SU-DHL-6 (cell line): ENCODE measurements at regions not wholly inside any gene's neighbourhood (a gene's known extent, or its start where the extent isn't known, plus 50 kb on each side); places are given as distances from the start of the nearest gene placed in this dataset.
"Not testable (repeated sequence)": the region's sequence is repeated elsewhere in the genome, so short reads cannot be mapped to it uniquely, and the experiment has no call there.

Source experiments
- H2AFZ ChIP-seq: fragments of 200-600 bp; sonication (generic); 2 replicates; pipeline ENCODE4 v1.6.1; 2014; ENCODE audit warnings: low read depth, mild to moderate bottlenecking, moderate library complexity, mixed read lengths, antibody characterized with exemption, low read length; ENCODE audit not compliant: severe bottlenecking
- H3F3A ChIP-seq: fragments of 200-600 bp; shearing (Covaris generic); 2 replicates; pipeline ENCODE4 v1.6.0; 2016; ENCODE audit warnings: antibody characterized with exemption, mild to moderate bottlenecking; ENCODE audit not compliant: insufficient read depth
- H3K27ac ChIP-seq: fragments of 200-600 bp; sonication (generic); 2 replicates; pipeline ENCODE4 v1.5.1; 2016; ENCODE audit warnings: low read depth, mild to moderate bottlenecking, low read length, moderate library complexity, mixed read lengths
- H3K27me3 ChIP-seq: fragments of 200-600 bp; sonication (generic), shearing (Covaris generic); 2 replicates; pipeline ENCODE4 v1.6.0; 2014; ENCODE audit warnings: mild to moderate bottlenecking, low read length
- H3K36me3 ChIP-seq: fragments of 200-600 bp; sonication (generic); 2 replicates; pipeline ENCODE4 v1.6.1; 2014; ENCODE audit warnings: mild to moderate bottlenecking, low read length, mixed read lengths
- H3K4me2 ChIP-seq: fragments of 300-600, 200-600 bp; shearing (Covaris generic), sonication (generic); 2 replicates; pipeline ENCODE4 v1.6.0; 2014; ENCODE audit warnings: low read length, low read depth, mild to moderate bottlenecking; ENCODE audit not compliant: poor library complexity, severe bottlenecking
- H3K4me3 ChIP-seq: fragments of 200-600 bp; sonication (generic); 2 replicates; pipeline ENCODE4 v1.5.1; 2014; ENCODE audit warnings: antibody characterized with exemption, low read length, mild to moderate bottlenecking, mixed read lengths; ENCODE audit not compliant: insufficient read depth, poor library complexity, severe bottlenecking
- H3K79me2 ChIP-seq: fragments of 200-600 bp; sonication (generic); 2 replicates; pipeline ENCODE4 v1.6.1; 2014; ENCODE audit warnings: mild to moderate bottlenecking, low read length, moderate library complexity; ENCODE audit not compliant: insufficient read depth
- H3K9ac ChIP-seq: fragments of 200-600 bp; sonication (generic); 2 replicates; pipeline ENCODE4 v1.7.0; 2014; ENCODE audit warnings: mild to moderate bottlenecking, low read length
- H3K9me2 ChIP-seq: fragments of 200-600 bp; sonication (generic); replicated peaks from 2 replicates; pipeline ENCODE4 v1.6.1; 2014; ENCODE audit warnings: low read length; ENCODE audit not compliant: insufficient read depth
- H3K9me3 ChIP-seq: fragments of 200-600 bp; sonication (generic); 2 replicates; pipeline ENCODE4 v1.6.1; 2014; ENCODE audit warnings: low read length, mixed read lengths; ENCODE audit not compliant: insufficient read depth
- H4K20me1 ChIP-seq: fragments of 200-600 bp; sonication (generic); 2 replicates; pipeline ENCODE4 v1.6.1; 2014; ENCODE audit warnings: low read depth, mild to moderate bottlenecking, antibody characterized with exemption, low read length, moderate library complexity, mixed read lengths
- CTCF ChIP-seq: fragments of 200-600 bp; sonication (generic); IDR thresholded peaks from one replicate; pipeline ENCODE4 v1.5.1; 2017; ENCODE audit warnings: antibody characterized with exemption, mild to moderate bottlenecking, low read length, moderate library complexity; ENCODE audit not compliant: insufficient read depth, poor library complexity, severe bottlenecking
- EZH2phosphoT487 ChIP-seq: fragments of 200-600 bp; sonication (generic), shearing (Covaris generic); conservative IDR thresholded peaks from 2 replicates; pipeline ENCODE4 v1.6.1; 2018; ENCODE audit warnings: mild to moderate bottlenecking, antibody characterized with exemption, low read length, moderate library complexity, mixed read lengths

GRCh38 chr1:30525631-30525970 is 197.8 kb downstream of the MATN1 start:
- Histone ChIP-seq H2AFZ (no peak overlapping the region), H3K27me3 (no peaks in the 10 kb centered on the region), H3K27ac (no peak overlapping the region), H3K36me3 (no peaks in the 10 kb centered on the region), H3K9me2 (no peaks in the 10 kb centered on the region), H3K4me3 (no peak overlapping the region), H3F3A (no peaks in the 10 kb centered on the region), H3K4me2 (no peak overlapping the region), H3K9ac (no peak overlapping the region), H4K20me1 (no peaks in the 10 kb centered on the region), H3K79me2 (no peaks in the 10 kb centered on the region), H3K9me3 (no peaks in the 10 kb centered on the region)
- no peak for TF ChIP-seq CTCF
- TF ChIP-seq EZH2phosphoT487, result no peak

- Histone ChIP-seq H3K27ac (no peak overlapping the region), H3K9me3 (no peaks in the 10 kb centered on the region), H3K27me3 (no peaks in the 10 kb centered on the region), H3K4me3 (no peak overlapping the region), H4K20me1 (no peaks in the 10 kb centered on the region), H3K36me3 (no peaks in the 10 kb centered on the region), H3K9ac (no peak overlapping the region), H3K4me2 (no peak overlapping the region), H3K79me2 (no peaks in the 10 kb centered on the region), H3F3A (no peaks in the 10 kb centered on the region), H3K9me2 (no peaks in the 10 kb centered on the region), H2AFZ (no peak overlapping the region)
- TF ChIP-seq CTCF, result no peak
- TF ChIP-seq EZH2phosphoT487, result no peak
Observed at GRCh38 chr1:30524840-30525617, 198.4 kb downstream of the MATN1 start.

GRCh38 chr1:30524025-30524555 is 199.3 kb downstream of the MATN1 start:
- not testable (repeated sequence) for H2AFZ ChIP-seq, H4K20me1 ChIP-seq, H3K4me2 ChIP-seq, H3K79me2 ChIP-seq, H3K9ac ChIP-seq, H3K9me2 ChIP-seq, H3F3A ChIP-seq, H3K4me3 ChIP-seq, H3K36me3 ChIP-seq, H3K9me3 ChIP-seq, H3K27me3 ChIP-seq, H3K27ac ChIP-seq
